ENCODE measurements at regions not wholly inside any gene's neighbourhood (a gene's known extent, or its start where the extent isn't known, plus 50 kb on each side); places are given as distances from the start of the nearest gene placed in this dataset.

DNA sequence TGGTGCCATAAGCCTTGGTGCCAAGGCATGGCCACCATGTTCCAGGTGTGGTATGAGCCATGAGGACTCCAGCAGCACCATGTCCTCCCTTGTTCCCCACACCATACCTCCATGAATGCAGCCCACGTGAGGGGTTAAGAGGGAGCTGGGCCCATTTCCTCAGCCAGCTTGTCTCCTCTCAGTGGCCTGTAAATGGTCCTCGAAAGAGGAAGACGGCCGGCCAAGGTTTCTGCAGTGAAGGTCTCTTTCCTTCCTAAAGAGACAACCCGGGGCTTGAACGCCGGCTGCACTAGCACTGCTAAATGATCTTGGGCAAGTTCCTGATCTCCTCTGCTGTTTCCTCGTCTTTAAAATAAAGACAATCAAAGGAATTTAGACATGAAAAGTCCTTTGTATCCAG, 154.0 kb downstream of the BMP7 start:
- no peak for DNase-seq (ENCODE audit: extremely low read depth in 1 of 11, low read depth in 9 of 11, low spot score in 4 of 11)

DNA sequence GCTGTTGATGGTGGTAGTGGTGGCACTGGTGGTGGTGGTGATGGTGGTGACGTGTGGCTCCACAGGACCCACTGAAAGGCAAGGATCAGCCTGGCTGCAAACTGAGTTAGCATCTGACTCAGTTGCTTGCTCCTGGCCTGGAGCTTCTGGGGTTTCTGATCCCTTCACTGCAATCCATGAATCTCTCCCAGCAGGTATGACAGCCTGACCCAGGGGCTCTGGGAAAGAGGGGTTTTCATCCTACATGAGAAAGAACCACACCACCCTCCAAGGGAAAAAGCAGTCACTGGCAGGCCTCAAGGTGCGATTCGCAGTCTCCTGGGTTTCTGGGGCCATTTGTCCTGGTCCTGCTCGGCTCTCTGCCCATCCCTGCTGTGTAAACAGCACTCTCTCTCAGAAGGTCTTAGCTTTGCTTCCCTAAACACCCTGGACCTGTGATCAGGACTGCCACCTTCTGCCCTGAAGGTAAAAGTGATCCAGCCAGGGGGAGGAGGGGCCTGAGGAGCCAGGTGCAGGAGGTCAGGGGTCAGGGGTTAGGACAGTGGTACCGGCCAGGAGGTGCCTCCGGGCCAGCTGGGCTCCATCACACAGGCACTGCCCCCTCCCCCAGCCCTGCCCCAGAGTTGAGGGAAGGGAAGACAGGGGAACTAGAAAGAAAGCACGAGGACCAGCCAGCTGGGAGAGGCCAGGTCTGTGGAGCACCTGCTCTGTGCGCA, 152.0 kb downstream of the BMP7 start:
- no peak for DNase-seq (ENCODE audit: extremely low read depth in 1 of 11, low read depth in 9 of 11, low spot score in 4 of 11)

DNA sequence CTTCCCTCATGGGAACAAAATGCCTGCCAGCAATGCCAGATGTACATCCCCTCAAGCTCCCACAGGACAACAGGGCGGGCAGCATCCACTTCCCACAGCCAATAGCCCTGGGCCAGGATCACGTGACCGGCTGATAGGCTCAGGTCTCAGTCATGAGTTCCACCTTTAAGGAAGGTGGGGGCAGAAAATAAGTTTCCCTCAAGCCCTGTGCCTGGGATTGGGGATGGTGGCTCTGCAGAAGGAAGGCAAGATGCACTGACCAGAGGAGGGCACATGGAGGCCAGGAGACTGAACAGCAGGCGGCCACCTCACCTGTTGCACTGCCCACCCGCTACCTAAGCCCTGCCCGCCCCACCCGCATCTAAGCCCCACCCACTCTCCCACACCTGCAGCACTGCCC, 149.1 kb downstream of the BMP7 start:
- DNase-seq (ENCODE audit: extremely low read depth in 1 of 11, low read depth in 9 of 11, low spot score in 4 of 11), result no peak

DNA sequence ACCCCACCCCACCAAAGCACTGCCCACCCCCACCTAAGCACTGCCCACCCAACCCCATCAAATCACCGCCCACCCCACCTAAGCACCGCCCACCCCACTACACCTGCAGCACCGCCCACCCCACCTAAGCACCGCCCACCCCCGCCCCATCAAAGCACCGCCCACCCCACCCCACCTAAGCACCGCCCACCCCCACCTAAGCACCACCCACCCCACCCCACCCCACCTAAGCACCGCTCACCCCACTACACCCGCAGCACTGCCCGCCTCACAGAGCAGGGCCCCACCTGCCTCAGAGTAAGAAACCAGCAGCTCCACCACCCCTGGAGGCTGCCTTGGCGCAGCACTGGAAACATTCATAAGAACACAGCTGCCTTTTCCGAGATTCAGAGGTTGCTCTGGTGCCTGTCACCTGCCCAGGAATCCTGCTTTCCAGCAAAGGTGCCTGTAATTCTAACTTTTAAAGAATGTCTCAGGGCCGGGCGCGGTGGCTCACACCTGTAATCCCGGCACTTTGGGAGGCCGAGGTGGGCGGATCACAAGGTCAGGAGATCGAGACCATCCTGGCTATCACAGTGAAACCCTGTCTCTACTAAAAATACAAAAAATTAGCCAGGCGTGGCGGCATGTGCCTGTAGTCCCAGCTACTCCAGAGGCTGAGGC, 148.2 kb downstream of the BMP7 start:
- DNase-seq (ENCODE audit: extremely low read depth in 1 of 11, low read depth in 9 of 11, low spot score in 4 of 11), result no peak

Data from renal cortex interstitium (tissue), 11 donors.